KMS-11 (cell line): ENCODE measurements at regions not wholly inside any gene's neighbourhood (a gene's known extent, or its start where the extent isn't known, plus 50 kb on each side); places are given as distances from the start of the nearest gene placed in this dataset.

Experiments used
- H2AFZ ChIP-seq: fragments of 200-600 bp; sonication (generic); 2 replicates; pipeline ENCODE4 v1.6.1; 2016; ENCODE audit warnings: antibody characterized with exemption, mixed run types, low read depth
- H3K27ac ChIP-seq: fragments of 200-600 bp; sonication (generic); 2 replicates; pipeline ENCODE4 v1.6.1; 2016; ENCODE audit warnings: mild to moderate bottlenecking, mixed run types
- H3K27me3 ChIP-seq: fragments of 200-600 bp; sonication (generic); 2 replicates; pipeline ENCODE4 v1.6.1; 2017; ENCODE audit warnings: mild to moderate bottlenecking, low read depth, mixed run types, moderate library complexity; ENCODE audit not compliant: insufficient read depth
- H3K36me3 ChIP-seq: fragments of 200-600 bp; sonication (generic); 2 replicates; pipeline ENCODE4 v1.6.1; 2017; ENCODE audit warnings: mild to moderate bottlenecking, mixed run types; ENCODE audit not compliant: insufficient read depth
- H3K4me1 ChIP-seq: fragments of 200-600 bp; sonication (generic); 2 replicates; pipeline ENCODE4 v1.6.1; 2016; ENCODE audit warnings: mild to moderate bottlenecking, low read depth, mixed run types; ENCODE audit not compliant: poor library complexity, severe bottlenecking
- H3K4me2 ChIP-seq: fragments of 200-600 bp; sonication (generic); 2 replicates; pipeline ENCODE4 v1.7.0; 2016; ENCODE audit warnings: mild to moderate bottlenecking, mixed run types
- H3K4me3 ChIP-seq: fragments of 200-600 bp; sonication (generic); IDR thresholded peaks from 2 replicates; pipeline ENCODE4 v1.6.1; 2017; ENCODE audit warnings: low read depth, low read length, mixed read lengths; ENCODE audit not compliant: insufficient read depth
- H3K79me2 ChIP-seq: fragments of 200-600 bp; sonication (generic); 2 replicates; pipeline ENCODE4 v1.6.1; 2016; ENCODE audit warnings: low read depth, mixed run types; ENCODE audit not compliant: insufficient read depth
- H3K9ac ChIP-seq: fragments of 200-600 bp; sonication (generic); 2 replicates; pipeline ENCODE4 v1.6.1; 2016; ENCODE audit warnings: mild to moderate bottlenecking, mixed run types
- H4K20me1 ChIP-seq: fragments of 200-600 bp; sonication (generic); 2 replicates; pipeline ENCODE4 v1.6.1; 2016; ENCODE audit warnings: mild to moderate bottlenecking, mixed run types; ENCODE audit not compliant: insufficient read depth
- TF ChIP-seq, protein P1 (sequence below): fragments of 200-600 bp; sonication (generic); conservative IDR thresholded peaks from 2 replicates; pipeline ENCODE4 v1.6.1; 2017; ENCODE audit warnings: low read depth, mild to moderate bottlenecking, antibody characterized with exemption, low read length, moderate library complexity, mixed read lengths

DNA sequence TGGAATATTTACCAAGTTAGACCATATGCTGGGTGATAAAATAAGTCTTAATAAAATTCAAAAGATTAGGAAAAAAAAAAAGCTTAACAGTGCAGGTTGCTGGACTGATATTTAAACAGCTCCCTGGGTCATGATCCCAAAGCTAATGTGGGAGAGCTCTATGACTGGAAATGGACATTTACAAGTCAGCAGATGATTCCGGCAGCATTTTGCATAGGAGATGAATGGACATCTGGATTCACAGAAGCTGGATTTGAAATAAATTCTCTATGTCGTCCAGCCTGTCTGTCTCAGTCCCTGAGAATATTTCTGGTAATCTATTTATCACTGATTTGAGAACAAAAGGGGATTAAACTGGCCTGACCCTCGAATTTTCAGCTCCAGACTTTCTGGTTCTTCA lies 52.3 kb upstream of the KLHL25 start:
- H3K4me1 ChIP-seq: no peaks in the 10 kb centered on the region
- no peak overlapping the region for H2AFZ ChIP-seq
- H3K4me3 ChIP-seq: no peak overlapping the region
- H3K9ac ChIP-seq: no peak overlapping the region
- H3K79me2 ChIP-seq: no peaks in the 10 kb centered on the region
- no peak overlapping the region for H3K27ac ChIP-seq
- TF ChIP-seq, protein P1, sequence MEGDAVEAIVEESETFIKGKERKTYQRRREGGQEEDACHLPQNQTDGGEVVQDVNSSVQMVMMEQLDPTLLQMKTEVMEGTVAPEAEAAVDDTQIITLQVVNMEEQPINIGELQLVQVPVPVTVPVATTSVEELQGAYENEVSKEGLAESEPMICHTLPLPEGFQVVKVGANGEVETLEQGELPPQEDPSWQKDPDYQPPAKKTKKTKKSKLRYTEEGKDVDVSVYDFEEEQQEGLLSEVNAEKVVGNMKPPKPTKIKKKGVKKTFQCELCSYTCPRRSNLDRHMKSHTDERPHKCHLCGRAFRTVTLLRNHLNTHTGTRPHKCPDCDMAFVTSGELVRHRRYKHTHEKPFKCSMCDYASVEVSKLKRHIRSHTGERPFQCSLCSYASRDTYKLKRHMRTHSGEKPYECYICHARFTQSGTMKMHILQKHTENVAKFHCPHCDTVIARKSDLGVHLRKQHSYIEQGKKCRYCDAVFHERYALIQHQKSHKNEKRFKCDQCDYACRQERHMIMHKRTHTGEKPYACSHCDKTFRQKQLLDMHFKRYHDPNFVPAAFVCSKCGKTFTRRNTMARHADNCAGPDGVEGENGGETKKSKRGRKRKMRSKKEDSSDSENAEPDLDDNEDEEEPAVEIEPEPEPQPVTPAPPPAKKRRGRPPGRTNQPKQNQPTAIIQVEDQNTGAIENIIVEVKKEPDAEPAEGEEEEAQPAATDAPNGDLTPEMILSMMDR: no peak
- no peaks in the 10 kb centered on the region for H3K27me3 ChIP-seq
- H4K20me1 ChIP-seq: no peaks in the 10 kb centered on the region
- no peaks in the 10 kb centered on the region for H3K36me3 ChIP-seq
- H3K4me2 ChIP-seq: no peak overlapping the region

DNA sequence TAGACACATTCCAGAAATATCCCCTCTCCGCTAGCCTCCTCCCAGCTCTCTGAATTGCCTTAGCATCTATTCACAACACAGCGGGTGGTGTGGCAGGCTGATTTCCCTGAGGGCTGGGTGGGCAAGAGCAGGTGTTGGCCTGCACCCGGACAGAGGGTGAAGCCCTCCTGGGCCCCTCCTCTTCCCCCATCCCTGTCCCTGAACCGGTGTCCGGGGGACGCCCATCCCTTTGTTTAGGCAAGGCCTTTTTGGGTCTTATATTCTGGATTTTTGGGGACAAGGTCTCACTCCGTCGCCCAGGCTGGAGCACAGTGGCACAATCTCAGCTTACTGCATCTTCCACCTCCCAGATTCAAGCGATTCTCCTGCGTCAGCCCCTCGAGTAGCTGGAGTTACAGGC lies 55.2 kb upstream of the KLHL25 start:
- H3K4me3 ChIP-seq: no peak overlapping the region
- H4K20me1 ChIP-seq: no peaks in the 10 kb centered on the region
- H3K36me3 ChIP-seq: no peaks in the 10 kb centered on the region
- H3K79me2 ChIP-seq: no peaks in the 10 kb centered on the region
- H3K4me2 ChIP-seq: no peak overlapping the region
- H3K4me1 ChIP-seq: no peaks in the 10 kb centered on the region
- no peak overlapping the region for H3K9ac ChIP-seq
- H2AFZ ChIP-seq: no peak overlapping the region
- H3K27ac ChIP-seq: no peak overlapping the region
- H3K27me3 ChIP-seq: no peaks in the 10 kb centered on the region
- TF ChIP-seq, protein P1: no peak

DNA sequence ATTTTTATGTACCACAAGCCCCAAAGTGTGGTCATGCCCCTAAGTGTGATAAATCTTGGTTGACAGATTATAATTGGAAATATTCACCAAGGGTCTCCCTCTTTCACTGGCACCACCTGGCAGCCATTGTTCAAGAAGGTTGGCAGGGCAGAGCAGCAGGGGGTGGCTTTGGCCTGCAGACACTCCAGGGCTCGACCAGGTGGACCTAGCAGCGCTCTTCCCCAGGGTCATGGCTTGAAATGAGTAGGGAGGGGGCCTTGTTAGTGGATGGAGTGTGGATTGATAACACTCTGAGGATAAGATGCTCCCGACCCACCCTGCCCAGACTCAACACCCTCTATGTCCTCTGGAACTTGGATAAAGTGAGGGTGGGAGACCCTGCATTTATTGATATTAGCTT lies 58.2 kb upstream of the KLHL25 start:
- H3K4me3 ChIP-seq: no peak overlapping the region
- TF ChIP-seq, protein P1: no peak
- no peaks in the 10 kb centered on the region for H4K20me1 ChIP-seq
- H3K4me2 ChIP-seq: no peak overlapping the region
- no peaks in the 10 kb centered on the region for H3K79me2 ChIP-seq
- H3K27ac ChIP-seq: no peak overlapping the region
- H3K36me3 ChIP-seq: no peaks in the 10 kb centered on the region
- H2AFZ ChIP-seq: no peak overlapping the region
- H3K27me3 ChIP-seq: no peaks in the 10 kb centered on the region
- H3K4me1 ChIP-seq: peaks cover 10% of the 10 kb centered on the region
- H3K9ac ChIP-seq: no peak overlapping the region

GRCh38 chr15:85854345-85855097 lies 59.8 kb upstream of the KLHL25 start:
- H3K4me1 ChIP-seq: peaks cover 21% of the 10 kb centered on the region

More at GRCh38 chr15:85854345-85855097, 59.8 kb upstream of the KLHL25 start:
- H3K4me2 ChIP-seq: no peak overlapping the region; the same call in 1 of the 2 replicates
- no peak overlapping the region for H3K27ac ChIP-seq
- H3K79me2 ChIP-seq: no peaks in the 10 kb centered on the region
- H3K27me3 ChIP-seq: no peaks in the 10 kb centered on the region
- H4K20me1 ChIP-seq: no peaks in the 10 kb centered on the region
- H2AFZ ChIP-seq: peak overlapping the region; percentile 39; the same call in 1 of the 2 replicates
- TF ChIP-seq, protein P1: peak; percentile 91
- no peaks in the 10 kb centered on the region for H3K36me3 ChIP-seq
- no peak overlapping the region for H3K4me3 ChIP-seq
- no peak overlapping the region for H3K9ac ChIP-seq
